Neural crest cell (in vitro differentiated cells): ENCODE measurements at regions not wholly inside any gene's neighbourhood (a gene's known extent, or its start where the extent isn't known, plus 50 kb on each side); places are given as distances from the start of the nearest gene placed in this dataset.

Source experiments
- DNase-seq: peaks from one replicate; pipeline ENCODE4 v3.0.0; 2021; ENCODE audit warnings: low read depth, mixed read lengths, low spot score
- H3K27ac Mint-ChIP-seq: one replicate; pipeline ENCODE4 v1.8.0; 2021; ENCODE audit warnings: mild to moderate bottlenecking, mixed read lengths; ENCODE audit not compliant: unreplicated experiment
- H3K27me3 Mint-ChIP-seq: 2 replicates; pipeline ENCODE4 v1.8.0; 2021; ENCODE audit warnings: low read depth, mild to moderate bottlenecking, mixed read lengths
- H3K36me3 Mint-ChIP-seq: 2 replicates; pipeline ENCODE4 v1.8.0; 2021; ENCODE audit warnings: low read depth, mild to moderate bottlenecking, mixed read lengths
- H3K4me1 Mint-ChIP-seq: 2 replicates; pipeline ENCODE4 v1.8.0; 2021; ENCODE audit warnings: mixed read lengths
- H3K4me3 Mint-ChIP-seq: one replicate; pipeline ENCODE4 v1.8.0; 2021; ENCODE audit warnings: mild to moderate bottlenecking, mixed read lengths
- H3K9me3 Mint-ChIP-seq: 2 replicates; pipeline ENCODE4 v1.8.0; 2021; ENCODE audit warnings: mixed read lengths
- CTCF ChIP-seq: fragments of 200-600 bp; sonication (generic); conservative IDR thresholded peaks from 2 replicates; pipeline ENCODE4 v1.5.0; 2021; ENCODE audit warnings: antibody characterized with exemption, mild to moderate bottlenecking

- Mint-ChIP-seq H3K9me3 (no peaks in the 10 kb centered on the region), H3K27ac (no peak overlapping the region), H3K36me3 (no peaks in the 10 kb centered on the region), H3K27me3 (peaks cover 59% of the 10 kb centered on the region), H3K4me1 (peaks cover 5% of the 10 kb centered on the region), H3K4me3 (no peak overlapping the region)
- DNase-seq: peak; percentile 94
- TF ChIP-seq CTCF: peak; percentile 92
Measured at GRCh38 chr16:85275533-85276249, 163.4 kb upstream of the CIBAR2 start.

- Mint-ChIP-seq H3K36me3 (no peaks in the 10 kb centered on the region), H3K4me3 (no peak overlapping the region)
- TF ChIP-seq CTCF: no peak
Measured at GRCh38 chr16:85276258-85276657, 164.0 kb upstream of the CIBAR2 start.

GRCh38 chr16:85276721-85277120 is 164.4 kb upstream of the CIBAR2 start:
- H3K9me3 Mint-ChIP-seq: no peaks in the 10 kb centered on the region
- TF ChIP-seq CTCF: no peak

More at GRCh38 chr16:85276258-85276657, 164.0 kb upstream of the CIBAR2 start:
- no peak for DNase-seq
- H3K27ac Mint-ChIP-seq: no peak overlapping the region
- H3K9me3 Mint-ChIP-seq: no peaks in the 10 kb centered on the region
- H3K4me1 Mint-ChIP-seq: peaks cover 5% of the 10 kb centered on the region
- H3K27me3 Mint-ChIP-seq: peaks cover 59% of the 10 kb centered on the region

GRCh38 chr16:85278839-85279238 is 166.6 kb upstream of the CIBAR2 start:
- no peak for DNase-seq
- no peaks in the 10 kb centered on the region for H3K9me3 Mint-ChIP-seq
- H3K4me1 Mint-ChIP-seq: peaks cover 6% of the 10 kb centered on the region
- H3K27me3 Mint-ChIP-seq: peaks cover 61% of the 10 kb centered on the region
- no peak overlapping the region for H3K27ac Mint-ChIP-seq
- no peak for TF ChIP-seq CTCF
- H3K4me3 Mint-ChIP-seq: no peak overlapping the region
- no peaks in the 10 kb centered on the region for H3K36me3 Mint-ChIP-seq

More at GRCh38 chr16:85276721-85277120, 164.4 kb upstream of the CIBAR2 start:
- Mint-ChIP-seq H3K27me3 (peaks cover 60% of the 10 kb centered on the region), H3K4me3 (no peak overlapping the region), H3K27ac (no peak overlapping the region), H3K36me3 (no peaks in the 10 kb centered on the region), H3K4me1 (peaks cover 5% of the 10 kb centered on the region)
- no peak for DNase-seq

GRCh38 chr16:85279402-85279801 is 167.1 kb upstream of the CIBAR2 start:
- peaks cover 11% of the 10 kb centered on the region for H3K4me1 Mint-ChIP-seq
- no peak for TF ChIP-seq CTCF
- H3K27ac Mint-ChIP-seq: no peak overlapping the region
- H3K27me3 Mint-ChIP-seq: peaks cover 67% of the 10 kb centered on the region
- no peaks in the 10 kb centered on the region for H3K9me3 Mint-ChIP-seq
- no peak for DNase-seq
- no peak overlapping the region for H3K4me3 Mint-ChIP-seq
- no peaks in the 10 kb centered on the region for H3K36me3 Mint-ChIP-seq
